ENCODE measurements at regions not wholly inside any gene's neighbourhood (a gene's known extent, or its start where the extent isn't known, plus 50 kb on each side); places are given as distances from the start of the nearest gene placed in this dataset.

DNA sequence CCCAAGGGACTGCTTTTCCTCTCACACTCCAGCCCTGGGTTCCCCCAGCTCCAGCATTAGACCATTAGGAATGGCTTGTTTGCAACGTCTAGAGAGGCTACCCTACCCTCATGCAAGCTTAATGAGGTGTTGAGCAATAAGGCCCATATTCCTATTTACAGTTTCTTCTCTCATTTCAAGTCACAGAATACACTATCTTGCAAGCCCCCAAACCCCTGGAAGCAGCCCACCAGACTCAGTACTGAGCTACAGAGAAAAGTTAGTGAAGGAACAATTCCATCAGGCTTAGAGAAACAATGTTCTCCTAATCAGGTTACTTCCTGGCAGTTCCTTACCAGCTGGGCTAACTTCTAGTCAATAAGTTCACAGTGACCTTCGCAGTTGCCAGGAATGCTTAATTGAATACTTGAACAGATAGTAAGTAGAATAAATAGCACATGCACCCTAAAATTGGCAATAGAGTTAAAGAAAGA lies 606.5 kb upstream of the NOX3 start:
- no peaks in the 10 kb centered on the region for H3K36me3 ChIP-seq (replicated peaks; ENCODE audit: low read depth, low read length)
- H3K4me1 ChIP-seq (ENCODE audit: low read length) = no peaks in the 10 kb centered on the region
- H3K79me2 ChIP-seq (ENCODE audit: low read length) = no peaks in the 10 kb centered on the region
- no peaks in the 10 kb centered on the region for H3K27me3 ChIP-seq (ENCODE audit: low read depth, low read length)
- TF ChIP-seq EZH2phosphoT487 (IDR thresholded peaks at IDR 0.05; ENCODE audit: low read depth) = no peak
- TF ChIP-seq, protein P1, sequence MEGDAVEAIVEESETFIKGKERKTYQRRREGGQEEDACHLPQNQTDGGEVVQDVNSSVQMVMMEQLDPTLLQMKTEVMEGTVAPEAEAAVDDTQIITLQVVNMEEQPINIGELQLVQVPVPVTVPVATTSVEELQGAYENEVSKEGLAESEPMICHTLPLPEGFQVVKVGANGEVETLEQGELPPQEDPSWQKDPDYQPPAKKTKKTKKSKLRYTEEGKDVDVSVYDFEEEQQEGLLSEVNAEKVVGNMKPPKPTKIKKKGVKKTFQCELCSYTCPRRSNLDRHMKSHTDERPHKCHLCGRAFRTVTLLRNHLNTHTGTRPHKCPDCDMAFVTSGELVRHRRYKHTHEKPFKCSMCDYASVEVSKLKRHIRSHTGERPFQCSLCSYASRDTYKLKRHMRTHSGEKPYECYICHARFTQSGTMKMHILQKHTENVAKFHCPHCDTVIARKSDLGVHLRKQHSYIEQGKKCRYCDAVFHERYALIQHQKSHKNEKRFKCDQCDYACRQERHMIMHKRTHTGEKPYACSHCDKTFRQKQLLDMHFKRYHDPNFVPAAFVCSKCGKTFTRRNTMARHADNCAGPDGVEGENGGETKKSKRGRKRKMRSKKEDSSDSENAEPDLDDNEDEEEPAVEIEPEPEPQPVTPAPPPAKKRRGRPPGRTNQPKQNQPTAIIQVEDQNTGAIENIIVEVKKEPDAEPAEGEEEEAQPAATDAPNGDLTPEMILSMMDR (IDR thresholded peaks at IDR 0.05; ENCODE audit: low read depth, low read length) = no peak
- no peaks in the 10 kb centered on the region for H4K20me1 ChIP-seq (ENCODE audit: insufficient read depth, low read length)
- H3K9me3 ChIP-seq (ENCODE audit: insufficient read depth, low read length) = no peaks in the 10 kb centered on the region
- no peak overlapping the region for H3K4me2 ChIP-seq (ENCODE audit: low read length)
- no peak overlapping the region for H3K27ac ChIP-seq (ENCODE audit: low read length)
- H3K9ac ChIP-seq (ENCODE audit: low read length) = no peak overlapping the region
- H3K4me3 ChIP-seq (ENCODE audit: low read length) = no peak overlapping the region
- H2AFZ ChIP-seq (ENCODE audit: low read depth, low read length) = no peak overlapping the region

DNA sequence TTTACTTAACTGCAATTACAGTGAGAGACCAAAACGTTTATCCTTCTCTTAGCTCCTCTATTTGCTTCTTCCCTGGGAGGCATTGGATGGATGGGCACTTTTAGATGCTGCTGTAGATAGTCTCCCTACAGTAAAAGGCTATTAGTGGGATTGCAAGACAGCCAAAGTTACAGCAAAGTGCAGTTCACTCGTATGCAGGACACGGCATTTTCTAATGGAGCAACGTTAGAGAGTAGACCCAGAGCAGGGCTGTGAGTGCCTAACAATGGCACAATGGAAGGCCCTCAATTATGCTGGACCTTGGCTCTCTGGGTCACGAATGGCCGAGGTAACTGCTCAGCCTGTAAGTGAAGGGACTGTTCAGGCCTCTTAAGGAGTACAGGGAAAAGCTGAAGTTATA lies 605.8 kb upstream of the NOX3 start:
- Histone ChIP-seq H3K36me3 (replicated peaks; ENCODE audit: low read depth, low read length) (no peaks in the 10 kb centered on the region), H4K20me1 (ENCODE audit: insufficient read depth, low read length) (no peaks in the 10 kb centered on the region)
- TF ChIP-seq EZH2phosphoT487 (IDR thresholded peaks at IDR 0.05; ENCODE audit: low read depth) = no peak
- TF ChIP-seq, protein P1 (IDR thresholded peaks at IDR 0.05; ENCODE audit: low read depth, low read length) = no peak

DNA sequence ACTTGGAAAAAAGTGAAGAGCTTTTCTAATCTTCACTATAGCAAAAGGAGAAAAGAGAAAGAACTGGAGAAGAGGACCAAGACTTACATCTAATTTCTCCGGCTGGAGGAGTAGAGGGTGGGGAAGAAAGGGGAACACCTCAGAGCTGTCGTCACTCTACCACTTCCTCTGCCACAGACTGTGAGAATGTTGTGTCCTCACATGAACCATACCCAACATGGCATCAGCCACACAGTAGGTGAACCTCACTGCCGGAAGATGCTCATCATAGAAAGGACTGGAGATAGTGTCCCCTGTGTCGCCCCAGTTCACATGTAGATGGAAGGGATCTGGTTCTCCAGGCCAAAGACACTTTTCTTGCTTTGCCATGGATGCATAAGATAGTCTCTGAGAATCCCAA lies 604.4 kb upstream of the NOX3 start:
- no peaks in the 10 kb centered on the region for H4K20me1 ChIP-seq (ENCODE audit: insufficient read depth, low read length)
- TF ChIP-seq, protein P1 (IDR thresholded peaks at IDR 0.05; ENCODE audit: low read depth, low read length) = no peak
- no peak for TF ChIP-seq EZH2phosphoT487 (IDR thresholded peaks at IDR 0.05; ENCODE audit: low read depth)
- H3K4me1 ChIP-seq (ENCODE audit: low read length) = no peaks in the 10 kb centered on the region
- H3K79me2 ChIP-seq (ENCODE audit: low read length) = no peaks in the 10 kb centered on the region
- H2AFZ ChIP-seq (ENCODE audit: low read depth, low read length) = no peak overlapping the region
- no peak overlapping the region for H3K4me3 ChIP-seq (ENCODE audit: low read length)
- no peaks in the 10 kb centered on the region for H3K27me3 ChIP-seq (ENCODE audit: low read depth, low read length)
- no peaks in the 10 kb centered on the region for H3K36me3 ChIP-seq (replicated peaks; ENCODE audit: low read depth, low read length)
- H3K27ac ChIP-seq (ENCODE audit: low read length) = no peak overlapping the region
- H3K9me3 ChIP-seq (ENCODE audit: insufficient read depth, low read length) = no peaks in the 10 kb centered on the region
- H3K9ac ChIP-seq (ENCODE audit: low read length) = no peak overlapping the region
- H3K4me2 ChIP-seq (ENCODE audit: low read length) = no peak overlapping the region

More for the DNA sequence above, 605.8 kb upstream of the NOX3 start:
- H3K4me2 ChIP-seq (ENCODE audit: low read length) = no peak overlapping the region
- no peaks in the 10 kb centered on the region for H3K27me3 ChIP-seq (ENCODE audit: low read depth, low read length)
- no peaks in the 10 kb centered on the region for H3K9me3 ChIP-seq (ENCODE audit: insufficient read depth, low read length)
- H3K4me1 ChIP-seq (ENCODE audit: low read length) = no peaks in the 10 kb centered on the region
- H3K79me2 ChIP-seq (ENCODE audit: low read length) = no peaks in the 10 kb centered on the region
- no peak overlapping the region for H3K27ac ChIP-seq (ENCODE audit: low read length)
- no peak overlapping the region for H3K9ac ChIP-seq (ENCODE audit: low read length)
- H3K4me3 ChIP-seq (ENCODE audit: low read length) = no peak overlapping the region
- H2AFZ ChIP-seq (ENCODE audit: low read depth, low read length) = no peak overlapping the region

DNA sequence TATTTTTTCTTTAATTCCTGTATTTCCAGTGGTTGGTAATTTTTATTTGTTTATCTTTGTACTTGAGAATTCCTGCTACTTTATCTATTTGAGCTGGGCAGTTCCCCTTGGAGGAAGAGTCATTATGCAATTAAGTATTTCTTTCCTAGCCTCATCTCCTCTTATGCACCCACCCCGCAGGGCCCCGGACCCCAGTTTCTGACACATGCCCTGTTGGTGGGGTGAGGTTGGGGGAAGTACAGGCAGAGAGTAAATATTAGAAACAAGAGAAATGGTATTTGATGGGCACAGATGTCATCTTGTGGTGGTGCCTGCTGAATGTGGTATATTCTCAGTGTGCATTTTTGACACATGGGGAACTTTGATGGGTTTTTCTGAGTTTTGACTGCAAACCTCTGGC lies 602.7 kb upstream of the NOX3 start:
- Histone ChIP-seq H3K4me2 (ENCODE audit: low read length) (no peak overlapping the region), H3K36me3 (replicated peaks; ENCODE audit: low read depth, low read length) (no peaks in the 10 kb centered on the region), H4K20me1 (ENCODE audit: insufficient read depth, low read length) (no peaks in the 10 kb centered on the region), H3K4me1 (ENCODE audit: low read length) (no peaks in the 10 kb centered on the region), H3K79me2 (ENCODE audit: low read length) (no peaks in the 10 kb centered on the region), H3K4me3 (ENCODE audit: low read length) (no peak overlapping the region), H3K9me3 (ENCODE audit: insufficient read depth, low read length) (no peaks in the 10 kb centered on the region), H2AFZ (ENCODE audit: low read depth, low read length) (no peak overlapping the region), H3K27ac (ENCODE audit: low read length) (no peak overlapping the region), H3K9ac (ENCODE audit: low read length) (no peak overlapping the region), H3K27me3 (ENCODE audit: low read depth, low read length) (no peaks in the 10 kb centered on the region)
- no peak for TF ChIP-seq EZH2phosphoT487 (IDR thresholded peaks at IDR 0.05; ENCODE audit: low read depth)
- TF ChIP-seq, protein P1 (IDR thresholded peaks at IDR 0.05; ENCODE audit: low read depth, low read length) = no peak
